Spleen (tissue), 7 donors: ENCODE measurements at regions not wholly inside any gene's neighbourhood (a gene's known extent, or its start where the extent isn't known, plus 50 kb on each side); places are given as distances from the start of the nearest gene placed in this dataset.

Source experiments
- CTCF ChIP-seq, 11 experiments: fragments of 200-600 bp in 7 of 11; fragments of 450-650 bp in 4 of 11; sonication (generic) in 4 of 11; IDR thresholded peaks in 8 of 11; conservative IDR thresholded peaks in 3 of 11; 1 replicate in 7 of 11; 2 replicates in 4 of 11; pipeline versions ENCODE4 v1.4.0 to v1.8.0; 2016 to 2021; ENCODE audit warnings: antibody characterized with exemption in 11 of 11, inconsistent platforms in 4 of 11, mild to moderate bottlenecking in 1 of 11
- POLR2A ChIP-seq, 3 donors: fragments of 450-650 bp; IDR thresholded peaks; one replicate each; pipeline ENCODE4 v1.5.1; 2017; ENCODE audit warnings: antibody characterized with exemption in 3 of 3, mild to moderate bottlenecking in 1 of 3
- donor health status: DM: no; HTN: no; CAD: no; lungs with moderate emphysema.
- donor health status: DM: no; HTN: no; CAD: no.
- donor health status: DM: no; HTN: no; CAD: no.

- no peak for TF ChIP-seq CTCF (IDR thresholded peaks at IDR 0.05 in 8 of 11, conservative IDR thresholded peaks at IDR 0.05 in 3 of 11)
- TF ChIP-seq POLR2A (IDR thresholded peaks at IDR 0.05), result no peak
These were observed 72.5 kb upstream of the UBL3 start for GRCh38 chr13:29922896-29923295.
